Caco-2 (cell line): ENCODE measurements at regions not wholly inside any gene's neighbourhood (a gene's known extent, or its start where the extent isn't known, plus 50 kb on each side); places are given as distances from the start of the nearest gene placed in this dataset.

Experiments
- BruUV-seq: library from RNA; stranded (reverse); fragments of 400-500 nt; replicated peaks from 2 replicates; lab custom pipeline; 2021; lab: Mats Ljungman, UMichigan
- CTCF ChIA-PET: fragments of 300-600 bp; sonication (Branson Sonifier 250); formaldehyde crosslinking; loops from one replicate; lab custom pipeline; 2022; ENCODE audit warnings: antibody characterized with exemption; lab: Charles Lee
- POLR2A ChIA-PET: fragments of 300-600 bp; sonication (Branson Sonifier 250); formaldehyde crosslinking; loops from one replicate; lab custom pipeline; 2022; ENCODE audit warnings: antibody characterized with exemption; lab: Charles Lee
- DNase-seq, 2 experiments: peaks; one replicate each; pipeline versions ENCODE4 v3.0.0 to v3.0.0-alpha.2; 2020 to 2022
- H3K27me3 ChIP-seq: replicated peaks from 2 replicates; pipeline ENCODE4 v1.6.0; 2011; ENCODE audit warnings: low read length; ENCODE audit not compliant: control insufficient read depth, insufficient read depth
- H3K36me3 ChIP-seq: 2 replicates; pipeline ENCODE4 v1.5.1; 2011; ENCODE audit warnings: low read length; ENCODE audit not compliant: control insufficient read depth, insufficient read depth
- H3K4me1 ChIP-seq: fragments of 250-450 bp; sonication (Bioruptor Pico); 2 replicates; pipeline ENCODE4 v1.5.1; 2020; ENCODE audit warnings: mild to moderate bottlenecking
- H3K4me3 ChIP-seq: 2 replicates; pipeline ENCODE4 v1.5.1; 2011; ENCODE audit warnings: low read depth, mild to moderate bottlenecking, control low read depth, low read length
- H3K9me3 ChIP-seq: fragments of 250-450 bp; sonication (Bioruptor Pico); 2 replicates; pipeline ENCODE4 v1.5.1; 2020; ENCODE audit warnings: mild to moderate bottlenecking, moderate library complexity
- H3K27ac Mint-ChIP-seq: one replicate; pipeline ENCODE4 v1.8.0; 2022; ENCODE audit warnings: mixed read lengths; ENCODE audit not compliant: unreplicated experiment
- H3K27me3 Mint-ChIP-seq: one replicate; pipeline ENCODE4 v1.8.0; 2022; ENCODE audit warnings: mixed read lengths; ENCODE audit not compliant: insufficient read depth, unreplicated experiment
- H3K36me3 Mint-ChIP-seq: one replicate; pipeline ENCODE4 v1.8.0; 2022; ENCODE audit warnings: mild to moderate bottlenecking, mixed read lengths; ENCODE audit not compliant: insufficient read depth, unreplicated experiment
- H3K4me1 Mint-ChIP-seq: one replicate; pipeline ENCODE4 v1.8.0; 2022; ENCODE audit warnings: low read depth, mixed read lengths; ENCODE audit not compliant: unreplicated experiment
- H3K4me3 Mint-ChIP-seq: one replicate; pipeline ENCODE4 v1.8.0; 2022; ENCODE audit warnings: mild to moderate bottlenecking, moderate library complexity, mixed read lengths; ENCODE audit not compliant: unreplicated experiment
- H3K9me3 Mint-ChIP-seq: one replicate; pipeline ENCODE4 v1.8.0; 2022; ENCODE audit warnings: mixed read lengths; ENCODE audit not compliant: unreplicated experiment
- intact Hi-C: fragments of 100-400 bp; cut with micrococcal nuclease; formaldehyde crosslinking; loops from one replicate; pipeline ENCODE4 v1.10.0; 2022; ENCODE audit not compliant: unreplicated experiment
- TF ChIP-seq, protein P1 (sequence below), 2 experiments: fragments of 200-600 bp in 1 of 2; IDR thresholded peaks; 1 replicate in 1 of 2; 2 replicates in 1 of 2; pipeline versions ENCODE4 v1.5.1 to v1.8.0; 2011 to 2022; ENCODE audit warnings: antibody characterized with exemption in 1 of 2, control low read depth in 1 of 2, inconsistent platforms in 1 of 2, low read depth in 1 of 2, low read length in 1 of 2, mild to moderate bottlenecking in 1 of 2, moderate library complexity in 1 of 2; ENCODE audit not compliant: insufficient read depth in 1 of 2, severe bottlenecking in 1 of 2, unreplicated experiment in 1 of 2

DNA sequence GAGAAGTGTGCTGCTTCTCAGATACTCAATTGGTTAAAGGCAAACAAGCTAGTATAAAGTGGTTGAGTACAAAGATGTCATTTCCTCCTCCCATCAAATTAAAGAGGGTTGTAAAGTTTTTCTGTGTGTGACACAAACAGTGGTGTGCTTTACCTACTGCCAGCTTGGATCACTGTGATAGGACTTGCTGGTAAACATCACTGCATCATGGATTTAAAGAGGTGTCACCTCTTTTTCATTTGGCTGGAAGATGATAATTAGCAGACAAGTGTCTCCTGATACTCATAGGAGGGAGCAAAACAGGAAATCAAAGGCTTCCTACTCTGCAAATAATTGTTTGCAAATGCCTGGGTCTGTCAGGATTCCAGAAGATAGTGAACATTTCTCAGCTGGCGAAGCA is 200.5 kb downstream of the MDFIC start:
- TF ChIP-seq, protein P1, sequence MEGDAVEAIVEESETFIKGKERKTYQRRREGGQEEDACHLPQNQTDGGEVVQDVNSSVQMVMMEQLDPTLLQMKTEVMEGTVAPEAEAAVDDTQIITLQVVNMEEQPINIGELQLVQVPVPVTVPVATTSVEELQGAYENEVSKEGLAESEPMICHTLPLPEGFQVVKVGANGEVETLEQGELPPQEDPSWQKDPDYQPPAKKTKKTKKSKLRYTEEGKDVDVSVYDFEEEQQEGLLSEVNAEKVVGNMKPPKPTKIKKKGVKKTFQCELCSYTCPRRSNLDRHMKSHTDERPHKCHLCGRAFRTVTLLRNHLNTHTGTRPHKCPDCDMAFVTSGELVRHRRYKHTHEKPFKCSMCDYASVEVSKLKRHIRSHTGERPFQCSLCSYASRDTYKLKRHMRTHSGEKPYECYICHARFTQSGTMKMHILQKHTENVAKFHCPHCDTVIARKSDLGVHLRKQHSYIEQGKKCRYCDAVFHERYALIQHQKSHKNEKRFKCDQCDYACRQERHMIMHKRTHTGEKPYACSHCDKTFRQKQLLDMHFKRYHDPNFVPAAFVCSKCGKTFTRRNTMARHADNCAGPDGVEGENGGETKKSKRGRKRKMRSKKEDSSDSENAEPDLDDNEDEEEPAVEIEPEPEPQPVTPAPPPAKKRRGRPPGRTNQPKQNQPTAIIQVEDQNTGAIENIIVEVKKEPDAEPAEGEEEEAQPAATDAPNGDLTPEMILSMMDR (IDR thresholded peaks at IDR 0.05; ENCODE audit: insufficient read depth in 1 of 2, low read depth in 1 of 2, low read length in 1 of 2, severe bottlenecking in 1 of 2, unreplicated experiment in 1 of 2) = no peak
- no peak for DNase-seq
- Histone ChIP-seq H3K9me3 (no peaks in the 10 kb centered on the region), H3K27me3 (no peaks in the 10 kb centered on the region), H3K4me1 (0 out of 2 replicates have a peak, but pooled peaks cover 4% of the 10 kb centered on the region), H3K4me3 (no peak overlapping the region), H3K36me3 (no peaks in the 10 kb centered on the region)
- intact Hi-C loops = no loop called here
- H3K27ac Mint-ChIP-seq = no peak overlapping the region
- no peaks in the 10 kb centered on the region for H3K36me3 Mint-ChIP-seq
- POLR2A ChIA-PET = no interaction called here
- no peaks in the 10 kb centered on the region for H3K9me3 Mint-ChIP-seq
- no peaks in the 10 kb centered on the region for H3K4me1 Mint-ChIP-seq
- H3K27me3 Mint-ChIP-seq = no peaks in the 10 kb centered on the region
- no TSS peak for BruUV-seq
- H3K4me3 Mint-ChIP-seq = no peak overlapping the region
- CTCF ChIA-PET = no interaction called here

DNA sequence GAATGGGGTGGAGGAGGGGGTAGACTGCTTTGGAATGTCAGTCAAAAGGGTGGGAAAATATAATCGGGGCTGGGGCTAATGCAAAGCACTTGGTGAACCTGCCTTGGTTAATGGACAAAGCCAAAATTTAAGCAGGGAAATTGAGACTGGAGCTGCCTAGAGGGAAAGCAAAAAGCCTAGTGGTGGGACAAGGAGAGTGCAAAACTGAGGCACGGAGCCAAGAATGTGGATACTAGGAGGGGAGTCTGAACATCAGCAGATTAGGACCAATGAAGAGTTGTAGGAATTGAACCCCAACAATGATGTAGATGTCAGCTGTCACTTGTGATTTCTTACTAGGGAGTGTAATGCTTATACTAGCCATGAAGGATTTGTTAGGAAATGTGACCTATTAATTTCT is 195.9 kb downstream of the MDFIC start:
- H3K4me1 Mint-ChIP-seq = no peaks in the 10 kb centered on the region
- ChIA-PET POLR2A (no interaction called here), CTCF (no interaction called here)
- H3K4me3 ChIP-seq = no peak overlapping the region
- intact Hi-C loops = no loop called here
- no peak overlapping the region for H3K4me3 Mint-ChIP-seq
- no TSS peak for BruUV-seq
- no peaks in the 10 kb centered on the region for H3K9me3 Mint-ChIP-seq
- no peaks in the 10 kb centered on the region for H3K27me3 ChIP-seq
- H3K36me3 Mint-ChIP-seq = no peaks in the 10 kb centered on the region
- TF ChIP-seq, protein P1 (IDR thresholded peaks at IDR 0.05; ENCODE audit: insufficient read depth in 1 of 2, low read depth in 1 of 2, low read length in 1 of 2, severe bottlenecking in 1 of 2, unreplicated experiment in 1 of 2) = no peak
- H3K9me3 ChIP-seq = no peaks in the 10 kb centered on the region
- H3K36me3 ChIP-seq = no peaks in the 10 kb centered on the region
- no peak overlapping the region for H3K27ac Mint-ChIP-seq
- 0 out of 2 replicates have a peak, but pooled peaks cover 7% of the 10 kb centered on the region for H3K4me1 ChIP-seq
- H3K27me3 Mint-ChIP-seq = no peaks in the 10 kb centered on the region
- DNase-seq = no peak

DNA sequence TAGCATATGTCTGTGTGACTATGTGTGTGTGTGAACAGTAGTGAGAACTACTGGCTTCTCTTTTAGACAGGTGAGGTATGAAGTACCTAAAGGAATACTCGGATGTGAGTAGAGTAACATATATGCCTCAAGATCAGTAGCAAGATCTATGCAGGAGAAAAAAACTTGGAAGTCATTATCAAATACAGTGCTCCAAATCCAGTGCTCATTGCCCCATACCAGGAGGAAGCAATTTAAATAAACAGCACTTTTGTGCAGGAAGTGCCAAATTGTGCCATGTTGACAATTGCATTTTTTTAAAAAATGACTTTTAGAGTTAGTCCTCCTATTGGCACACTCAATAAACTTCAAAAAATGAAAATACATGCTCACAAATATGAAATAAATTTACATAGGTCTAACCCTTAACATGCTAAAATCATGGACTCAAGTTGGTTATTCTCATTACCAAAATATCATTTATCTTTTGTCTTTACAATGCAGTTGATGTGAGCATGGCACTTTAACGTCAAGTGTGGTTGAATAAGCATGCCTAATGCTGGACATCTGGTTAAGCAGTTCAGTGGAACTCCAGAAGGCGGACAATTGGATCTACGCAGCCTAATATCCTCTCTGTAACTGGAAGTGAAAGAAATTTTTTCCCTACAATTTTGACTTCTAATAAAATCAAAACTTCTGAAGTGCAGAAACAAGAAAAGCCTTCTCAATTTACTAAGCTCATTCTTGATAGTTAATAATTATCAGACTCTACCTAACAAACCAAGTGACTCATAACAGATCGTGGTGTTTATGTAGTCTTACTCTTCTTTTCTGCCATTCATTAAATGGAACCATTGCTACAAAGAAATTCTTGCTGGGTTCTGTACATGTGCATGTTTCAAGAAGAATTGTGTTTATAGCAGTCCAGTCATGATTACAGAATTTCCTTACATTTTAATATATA is 195.2 kb downstream of the MDFIC start:
- POLR2A ChIA-PET = no interaction called here
- Mint-ChIP-seq H3K9me3 (no peaks in the 10 kb centered on the region), H3K4me3 (no peak overlapping the region), H3K27ac (no peak overlapping the region), H3K4me1 (no peaks in the 10 kb centered on the region), H3K36me3 (no peaks in the 10 kb centered on the region), H3K27me3 (no peaks in the 10 kb centered on the region)
- H3K9me3 ChIP-seq = no peaks in the 10 kb centered on the region
- BruUV-seq = no TSS peak
- H3K4me3 ChIP-seq = no peak overlapping the region
- CTCF ChIA-PET = no interaction called here
- TF ChIP-seq, protein P1 (IDR thresholded peaks at IDR 0.05; ENCODE audit: insufficient read depth in 1 of 2, low read depth in 1 of 2, low read length in 1 of 2, severe bottlenecking in 1 of 2, unreplicated experiment in 1 of 2) = no peak
- H3K36me3 ChIP-seq = no peaks in the 10 kb centered on the region
- intact Hi-C loops = no loop called here
- H3K27me3 ChIP-seq = no peaks in the 10 kb centered on the region
- H3K4me1 ChIP-seq = 0 out of 2 replicates have a peak, but pooled peaks cover 7% of the 10 kb centered on the region
- DNase-seq = no peak
